H1 (cell line): ENCODE measurements at regions not wholly inside any gene's neighbourhood (a gene's known extent, or its start where the extent isn't known, plus 50 kb on each side); places are given as distances from the start of the nearest gene placed in this dataset.

Source experiments
- CTCF ChIA-PET: fragments of 300-600 bp; sonication (Branson Sonifier 250); formaldehyde crosslinking; loops from one replicate; lab custom pipeline; 2021; ENCODE audit not compliant: partially characterized antibody; lab: Charles Lee
- POLR2A ChIA-PET: fragments of 300-600 bp; sonication (Branson Sonifier 250); formaldehyde crosslinking; loops from one replicate; lab custom pipeline; 2021; ENCODE audit warnings: inconsistent platforms; ENCODE audit not compliant: partially characterized antibody; lab: Charles Lee
- DNase-seq, 2 experiments: peaks; one replicate each; pipeline versions ENCODE4 v3.0.0 to v3.0.0-alpha.2; 2010 to 2022; ENCODE audit warnings: low spot score in 2 of 2, low read depth in 1 of 2, mixed read lengths in 1 of 2
- FAIRE-seq: peaks from 2 replicates; lab custom pipeline; 2011; peaks lifted over from hg19 to GRCh38; lab: Jason Lieb, UNC
- H2AFZ ChIP-seq: 2 replicates; pipeline ENCODE4 v1.8.1; 2012; ENCODE audit warnings: low read length, inconsistent platforms
- H2AK5ac ChIP-seq: 2 replicates; pipeline ENCODE4 v1.6.1; 2013; ENCODE audit warnings: low read depth, low read length
- H2BK120ac ChIP-seq: replicated peaks from 2 replicates; pipeline ENCODE3; 2013; ENCODE audit warnings: low read depth, low read length, inconsistent platforms
- H2BK12ac ChIP-seq: 2 replicates; pipeline ENCODE4 v1.6.1; 2013; ENCODE audit warnings: low read depth, low read length
- H2BK15ac ChIP-seq: 2 replicates; pipeline ENCODE4 v1.6.1; 2013; ENCODE audit warnings: low read length
- H2BK20ac ChIP-seq: 2 replicates; pipeline ENCODE4 v1.6.1; 2013; ENCODE audit warnings: low read length
- H2BK5ac ChIP-seq: 2 replicates; pipeline ENCODE4 v1.6.1; 2013; ENCODE audit warnings: low read depth, low read length
- H3K14ac ChIP-seq: 2 replicates; pipeline ENCODE4 v1.6.1; 2013; ENCODE audit warnings: inconsistent platforms; ENCODE audit not compliant: insufficient read length
- H3K18ac ChIP-seq: 2 replicates; pipeline ENCODE4 v1.6.1; 2013; ENCODE audit warnings: low read length; ENCODE audit errors: extremely low read depth
- H3K23ac ChIP-seq: 2 replicates; pipeline ENCODE4 v1.6.1; 2013; ENCODE audit warnings: inconsistent platforms; ENCODE audit not compliant: insufficient read length
- H3K23me2 ChIP-seq: 2 replicates; pipeline ENCODE4 v1.6.1; 2013; ENCODE audit warnings: low read depth, low read length
- H3K27ac ChIP-seq: 2 replicates; pipeline ENCODE4 v1.6.1; 2011; ENCODE audit warnings: low read depth, low read length, inconsistent platforms
- H3K27me3 ChIP-seq, 4 experiments: replicated peaks in 1 of 4; 1 replicate in 1 of 4; 2 replicates in 3 of 4; pipeline versions ENCODE4 v1.6.1 to v1.8.1; 2011 to 2013; ENCODE audit warnings: low read length in 3 of 4, mild to moderate bottlenecking in 3 of 4, inconsistent platforms in 2 of 4, mixed read lengths in 2 of 4, moderate library complexity in 1 of 4; ENCODE audit not compliant: control insufficient read depth in 3 of 4, insufficient read depth in 3 of 4; ENCODE audit errors: extremely low read depth in 1 of 4
- H3K36me3 ChIP-seq, 4 experiments: 2 replicates each; pipeline versions ENCODE4 v1.6.1 to v1.8.1; 2011 to 2013; ENCODE audit warnings: mild to moderate bottlenecking in 4 of 4, low read length in 3 of 4, moderate library complexity in 2 of 4, control low read depth in 1 of 4, inconsistent platforms in 1 of 4; ENCODE audit not compliant: insufficient read depth in 4 of 4, control insufficient read depth in 2 of 4
- H3K4ac ChIP-seq: replicated peaks from 2 replicates; pipeline ENCODE3; 2013; ENCODE audit warnings: low read length, low read depth, mixed read lengths, inconsistent platforms; ENCODE audit not compliant: insufficient read length
- H3K4me1 ChIP-seq, 4 experiments: replicated peaks in 1 of 4; 1 replicate in 1 of 4; 2 replicates in 3 of 4; pipeline versions ENCODE4 v1.6.1 to v1.8.1; 2011 to 2013; ENCODE audit warnings: low read length in 3 of 4, inconsistent platforms in 2 of 4, mixed read lengths in 1 of 4; ENCODE audit not compliant: insufficient read depth in 4 of 4, control insufficient read depth in 3 of 4
- H3K4me2 ChIP-seq, 2 experiments: 2 replicates each; pipeline versions ENCODE4 v1.6.1 to v1.8.1; 2011 to 2013; ENCODE audit warnings: low read depth in 2 of 2, low read length in 2 of 2, control low read depth in 1 of 2, inconsistent platforms in 1 of 2, mild to moderate bottlenecking in 1 of 2; ENCODE audit not compliant: insufficient read depth in 1 of 2
- H3K4me3 ChIP-seq, 4 experiments: fragments of 200-600, 300-600 bp in 1 of 4; sonication (generic), shearing (Covaris generic), sonication (Bioruptor Twin) in 1 of 4; 2 replicates each; pipeline versions ENCODE4 v1.5.1 to v1.8.1; 2011 to 2016; ENCODE audit warnings: low read length in 4 of 4, low read depth in 3 of 4, control low read depth in 2 of 4, inconsistent platforms in 2 of 4, mild to moderate bottlenecking in 2 of 4, mixed read lengths in 1 of 4, moderate library complexity in 1 of 4; ENCODE audit not compliant: insufficient read depth in 2 of 4; ENCODE audit errors: extremely low read depth in 1 of 4
- H3K56ac ChIP-seq: replicated peaks from 2 replicates; pipeline ENCODE3; 2013; ENCODE audit warnings: low read depth, mild to moderate bottlenecking, mixed read lengths, low read length, inconsistent platforms; ENCODE audit not compliant: insufficient read length
- H3K79me1 ChIP-seq: 2 replicates; pipeline ENCODE4 v1.6.1; 2013; ENCODE audit warnings: low read depth, low read length, control low read depth
- H3K79me2 ChIP-seq, 2 experiments: 2 replicates each; pipeline versions ENCODE4 v1.6.1 to v1.8.1; 2012 to 2013; ENCODE audit warnings: low read length in 2 of 2, mild to moderate bottlenecking in 2 of 2, inconsistent platforms in 1 of 2; ENCODE audit not compliant: insufficient read depth in 2 of 2, control insufficient read depth in 1 of 2
- H3K9ac ChIP-seq, 4 experiments: replicated peaks in 1 of 4; 1 replicate in 1 of 4; 2 replicates in 3 of 4; pipeline versions ENCODE4 v1.6.1 to v1.8.1; 2011 to 2013; ENCODE audit warnings: low read depth in 3 of 4, low read length in 3 of 4, control low read depth in 2 of 4, mild to moderate bottlenecking in 2 of 4, moderate library complexity in 2 of 4, inconsistent platforms in 1 of 4; ENCODE audit errors: extremely low read depth in 1 of 4
- H3K9me3 ChIP-seq, 2 experiments: 2 replicates each; pipeline versions ENCODE4 v1.6.1 to v1.8.1; 2012 to 2013; ENCODE audit warnings: mild to moderate bottlenecking in 2 of 2, moderate library complexity in 2 of 2, control low read depth in 1 of 2, inconsistent platforms in 1 of 2, low read depth in 1 of 2, low read length in 1 of 2, mixed read lengths in 1 of 2; ENCODE audit not compliant: insufficient read depth in 2 of 2
- H4K20me1 ChIP-seq, 2 experiments: replicated peaks in 1 of 2; 2 replicates each; pipeline versions ENCODE3 to v1.8.1; 2011 to 2013; ENCODE audit warnings: inconsistent platforms in 2 of 2, low read length in 2 of 2, mild to moderate bottlenecking in 1 of 2; ENCODE audit not compliant: insufficient read depth in 2 of 2, control insufficient read depth in 1 of 2
- H4K5ac ChIP-seq: 2 replicates; pipeline ENCODE4 v1.6.1; 2013; ENCODE audit warnings: low read length, low read depth, mixed read lengths, inconsistent platforms; ENCODE audit not compliant: insufficient read length
- H4K8ac ChIP-seq: 2 replicates; pipeline ENCODE4 v1.8.0; 2013; ENCODE audit warnings: mild to moderate bottlenecking, moderate library complexity, low read length, inconsistent platforms; ENCODE audit not compliant: insufficient read depth; ENCODE audit errors: extremely low read depth
- H4K91ac ChIP-seq: replicated peaks from 2 replicates; pipeline ENCODE3; 2013; ENCODE audit warnings: low read length, mixed read lengths, inconsistent platforms; ENCODE audit not compliant: insufficient read length
- CBX5 ChIP-seq: fragments of 300-800, 300-1000 bp; sonication (generic); IDR thresholded peaks from 2 replicates; pipeline ENCODE4 v1.7.1; 2016; ENCODE audit warnings: antibody characterized with exemption, low read length, low read depth
- CBX8 ChIP-seq: fragments of 300-800, 300-1000 bp; sonication (generic); IDR thresholded peaks from 2 replicates; pipeline ENCODE4 v1.7.1; 2016; ENCODE audit warnings: low read depth, low read length, borderline replicate concordance
- CHD1 ChIP-seq: IDR thresholded peaks from 2 replicates; pipeline ENCODE4 v1.6.1; 2012; ENCODE audit warnings: low read depth, low read length, improper control_type of control experiment
- EGR1 ChIP-seq: IDR thresholded peaks from 2 replicates; pipeline ENCODE4 v1.6.1; 2011; ENCODE audit warnings: low read depth, low read length, borderline replicate concordance
- HDAC2 ChIP-seq, 2 experiments: fragments of 300-600 bp in 1 of 2; sonication (generic) in 1 of 2; IDR thresholded peaks; 2 replicates each; pipeline ENCODE4 v1.6.1; 2011 to 2012; ENCODE audit warnings: low read depth in 2 of 2, low read length in 2 of 2, mild to moderate bottlenecking in 2 of 2, moderate library complexity in 2 of 2, borderline replicate concordance in 1 of 2, inconsistent platforms in 1 of 2
- JUND ChIP-seq: IDR thresholded peaks from 2 replicates; pipeline ENCODE4 v1.6.1; 2011; ENCODE audit warnings: mild to moderate bottlenecking, improper control_type of control experiment, low read length
- KDM4A ChIP-seq: IDR thresholded peaks from one replicate; pipeline ENCODE4 v1.7.1; 2012; ENCODE audit warnings: low read depth, mild to moderate bottlenecking, moderate library complexity, low read length, inconsistent platforms; ENCODE audit not compliant: severe bottlenecking
- MAFK ChIP-seq: IDR thresholded peaks from 2 replicates; pipeline ENCODE4 v1.6.1; 2012; ENCODE audit warnings: low read depth, mild to moderate bottlenecking, improper control_type of control experiment, low read length
- POLR2AphosphoS5 ChIP-seq: IDR thresholded peaks from 2 replicates; pipeline ENCODE4 v1.6.1; 2011; ENCODE audit warnings: low read depth, low read length
- RBBP5 ChIP-seq: IDR thresholded peaks from 2 replicates; pipeline ENCODE4 v1.7.1; 2012; ENCODE audit warnings: low read depth, mild to moderate bottlenecking, inconsistent platforms, low read length, moderate library complexity, borderline replicate concordance
- RXRA ChIP-seq: IDR thresholded peaks from 2 replicates; pipeline ENCODE4 v1.6.1; 2011; ENCODE audit warnings: low read depth, mild to moderate bottlenecking, low read length, moderate library complexity; ENCODE audit not compliant: insufficient read depth
- SP4 ChIP-seq: IDR thresholded peaks from 2 replicates; pipeline ENCODE4 v1.6.1; 2012; ENCODE audit warnings: low read length, inconsistent platforms
- SUZ12 ChIP-seq: fragments of 200-600 bp; sonication (generic); IDR thresholded peaks from 2 replicates; pipeline ENCODE4 v1.6.1; 2012; ENCODE audit warnings: mild to moderate bottlenecking, inconsistent platforms, low read length, moderate library complexity, mixed read lengths
- TEAD4 ChIP-seq: IDR thresholded peaks from 2 replicates; pipeline ENCODE4 v1.6.1; 2012; ENCODE audit warnings: low read depth, low read length, inconsistent platforms, mixed read lengths
- WGBS, 2 experiments: shearing (Covaris generic) in 1 of 2; methylation state at CpG; one replicate each; pipeline versions ENCODE4 v1.1.6 to v1.1.7; 2013 to 2015; ENCODE audit warnings: low lambda C conversion rate in 2 of 2, mixed read lengths in 2 of 2, inconsistent platforms in 1 of 2, low coverage in 1 of 2, missing lambda C conversion rate in 1 of 2; ENCODE audit not compliant: insufficient replicate concordance in 2 of 2, insufficient coverage in 1 of 2, insufficient read length in 1 of 2; ENCODE audit errors: extremely low coverage in 1 of 2, missing lambda C conversion rate in 1 of 2; 5-methylcytosine and 5-hydroxymethylcytosine counted together

DNA sequence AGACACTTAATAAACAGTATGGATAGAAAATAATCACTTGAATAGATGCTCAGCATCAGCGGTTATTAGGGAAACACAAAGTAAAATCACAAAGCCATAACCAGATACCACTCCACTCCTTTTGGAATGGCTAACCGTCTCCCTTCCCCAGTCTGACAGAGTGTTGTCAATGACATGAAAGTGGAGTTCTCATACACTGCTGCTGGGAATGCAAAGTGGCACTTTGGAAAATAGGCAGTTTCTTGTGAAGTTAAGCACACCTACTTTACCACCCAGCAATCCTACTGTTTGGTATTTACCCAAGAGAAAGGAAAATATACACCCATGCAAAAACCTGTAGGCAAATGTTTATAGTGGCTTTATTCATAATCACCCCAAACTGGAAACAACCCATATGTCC, 81.0 kb upstream of the KLHL25 start (continued):
- TF ChIP-seq POLR2AphosphoS5: no peak

DNA sequence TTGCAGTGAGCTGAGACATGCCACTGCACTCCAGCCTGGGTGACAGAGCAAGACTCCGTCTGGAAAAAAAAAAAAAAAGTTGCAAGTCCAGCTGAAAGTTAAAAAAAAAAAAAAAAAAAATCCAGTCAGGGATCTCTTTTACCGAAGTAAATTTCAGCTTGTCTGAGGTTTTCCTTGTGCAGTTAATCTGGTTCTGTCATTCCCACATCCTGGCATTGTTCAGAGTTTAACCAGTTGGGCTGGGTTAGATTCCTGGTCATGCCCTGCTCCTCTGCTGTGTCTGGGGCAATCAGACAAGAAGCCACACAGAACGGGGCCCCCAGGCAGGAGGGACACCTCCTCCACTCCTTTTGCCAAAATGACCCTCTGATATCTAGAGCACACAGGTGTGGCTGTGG, 84.1 kb upstream of the KLHL25 start:
- FAIRE-seq (no peak), DNase-seq (no peak)
- no peak overlapping the region for H2BK12ac ChIP-seq
- H2BK15ac ChIP-seq: no peak overlapping the region
- H4K8ac ChIP-seq: no peak overlapping the region
- no peaks in the 10 kb centered on the region for H4K20me1 ChIP-seq
- H3K79me2 ChIP-seq: no peaks in the 10 kb centered on the region
- H3K4me2 ChIP-seq: no peak overlapping the region
- POLR2A ChIA-PET: no interaction called here
- no peak overlapping the region for H3K14ac ChIP-seq
- H3K36me3 ChIP-seq: no peaks in the 10 kb centered on the region
- H2BK20ac ChIP-seq: no peak overlapping the region
- no peak overlapping the region for H2AFZ ChIP-seq
- no peaks in the 10 kb centered on the region for H3K9me3 ChIP-seq
- no peaks in the 10 kb centered on the region for H3K27me3 ChIP-seq
- H3K4me1 ChIP-seq: no peaks in the 10 kb centered on the region; a peak in 1 of 7 replicates
- no peak overlapping the region for H3K4me3 ChIP-seq
- H3K23me2 ChIP-seq: no peaks in the 10 kb centered on the region
- H2BK120ac ChIP-seq: no peak overlapping the region
- no peak overlapping the region for H4K5ac ChIP-seq
- no peak overlapping the region for H2BK5ac ChIP-seq
- H3K18ac ChIP-seq: no peak overlapping the region
- H3K23ac ChIP-seq: no peak overlapping the region
- H4K91ac ChIP-seq: no peak overlapping the region
- no peak overlapping the region for H3K9ac ChIP-seq
- 100% methylated on average over 3 of the region's 3 CpGs; no CpG with 5 or more reads in 1 of the 2 experiments for WGBS, 2 experiments
- H3K4ac ChIP-seq: no peak overlapping the region
- no peak overlapping the region for H3K56ac ChIP-seq
- H2AK5ac ChIP-seq: no peak overlapping the region
- H3K27ac ChIP-seq: no peak overlapping the region
- no peaks in the 10 kb centered on the region for H3K79me1 ChIP-seq
- CTCF ChIA-PET: interaction anchor here (0.9 to 1.7 kb wide), 5 partner anchors 17 to 1707 kb away, joined by 3 to 7 read pairs (median 3); no protein-coding TSS in a partner anchor
- no peak for TF ChIP-seq JUND
- no peak for TF ChIP-seq RBBP5
- TF ChIP-seq RXRA: no peak
- TF ChIP-seq CBX8: no peak
- no peak for TF ChIP-seq SUZ12
- no peak for TF ChIP-seq CBX5
- no peak for TF ChIP-seq MAFK
- no peak for TF ChIP-seq TEAD4
- TF ChIP-seq KDM4A: no peak
- no peak for TF ChIP-seq EGR1
- TF ChIP-seq HDAC2 (IDR thresholded peaks at IDR 0.05; ENCODE audit: borderline replicate concordance in 1 of 2, low read depth in 2 of 2, low read length in 2 of 2): no peak
- TF ChIP-seq CHD1: no peak
- no peak for TF ChIP-seq SP4
